Skin epidermis (tissue), 12 donors: ENCODE measurements at regions not wholly inside any gene's neighbourhood (a gene's known extent, or its start where the extent isn't known, plus 50 kb on each side); places are given as distances from the start of the nearest gene placed in this dataset.

Experiments used
- H3K27ac ChIP-seq, 21 experiments: fragments of 200-600 bp; sonication (generic) in 11 of 21; one replicate each; pipeline ENCODE4 v1.5.0; 2020; ENCODE audit warnings: mild to moderate bottlenecking in 3 of 21, inconsistent platforms in 2 of 21, moderate library complexity in 2 of 21
- H3K4me3 ChIP-seq, 7 experiments: fragments of 200-600 bp; sonication (generic) in 2 of 7; one replicate each; pipeline ENCODE4 v1.5.0; 2020; ENCODE audit warnings: inconsistent platforms in 2 of 7, mild to moderate bottlenecking in 2 of 7, moderate library complexity in 1 of 7

DNA sequence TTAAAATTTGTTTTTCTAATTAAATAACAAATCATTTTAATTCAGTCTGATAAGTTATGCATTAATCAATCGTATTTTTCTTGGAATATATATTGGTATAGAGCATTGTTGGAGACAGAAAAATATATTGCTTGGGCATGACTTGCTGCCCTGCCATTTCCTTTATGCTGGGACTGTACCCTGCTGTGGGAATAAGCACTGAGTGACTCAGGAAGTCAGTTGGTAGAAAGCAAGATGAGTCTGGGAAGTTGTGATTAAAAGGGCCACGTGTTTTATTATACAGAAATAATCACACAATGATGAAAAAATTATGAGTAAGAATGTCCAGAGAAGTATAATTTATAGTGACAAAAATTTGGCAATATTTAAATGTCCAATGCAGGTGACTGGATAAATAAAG lies 139.5 kb downstream of the KIF18A start:
- H3K4me3 ChIP-seq: no peak overlapping the region
- no peak overlapping the region for H3K27ac ChIP-seq

DNA sequence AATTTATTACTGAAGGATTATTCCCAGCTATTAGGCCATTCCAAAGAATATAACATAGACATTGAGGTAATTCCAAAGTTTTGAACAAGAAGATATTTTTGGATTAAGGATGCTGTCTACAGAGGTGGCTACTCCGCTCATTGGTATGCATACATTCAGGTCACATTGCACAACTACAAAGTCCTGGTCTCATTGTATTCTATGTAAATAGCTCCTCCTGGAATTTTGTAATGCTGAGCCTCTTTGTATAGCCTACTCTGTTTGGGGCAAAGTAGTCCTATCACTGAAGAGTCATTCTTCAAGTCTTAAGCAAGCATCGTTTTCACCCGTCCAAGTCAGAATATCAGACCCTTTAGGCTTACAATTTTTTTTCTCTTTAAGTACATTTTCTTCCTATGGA lies 142.4 kb downstream of the KIF18A start:
- no peak overlapping the region for H3K27ac ChIP-seq
- no peak overlapping the region for H3K4me3 ChIP-seq

DNA sequence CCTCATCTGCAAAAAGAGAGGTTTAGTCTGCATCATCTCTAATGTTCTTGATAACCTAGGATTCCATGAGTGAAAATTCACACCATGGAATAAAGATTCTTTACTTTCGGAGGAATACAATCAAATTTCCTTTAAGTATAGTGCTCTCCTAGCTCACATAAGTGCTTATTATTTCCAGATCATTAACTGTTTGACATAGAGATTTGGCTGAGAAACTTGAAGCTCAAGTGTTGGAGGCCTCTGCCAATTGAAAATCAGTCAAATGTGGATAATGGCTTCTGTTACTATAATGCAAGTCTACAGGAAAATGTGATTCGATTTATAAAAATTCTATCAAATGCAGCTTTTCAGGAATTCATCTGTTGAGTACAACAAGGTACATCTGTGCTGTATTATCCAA lies 144.6 kb downstream of the KIF18A start:
- Histone ChIP-seq H3K27ac (no peak overlapping the region), H3K4me3 (no peak overlapping the region)

DNA sequence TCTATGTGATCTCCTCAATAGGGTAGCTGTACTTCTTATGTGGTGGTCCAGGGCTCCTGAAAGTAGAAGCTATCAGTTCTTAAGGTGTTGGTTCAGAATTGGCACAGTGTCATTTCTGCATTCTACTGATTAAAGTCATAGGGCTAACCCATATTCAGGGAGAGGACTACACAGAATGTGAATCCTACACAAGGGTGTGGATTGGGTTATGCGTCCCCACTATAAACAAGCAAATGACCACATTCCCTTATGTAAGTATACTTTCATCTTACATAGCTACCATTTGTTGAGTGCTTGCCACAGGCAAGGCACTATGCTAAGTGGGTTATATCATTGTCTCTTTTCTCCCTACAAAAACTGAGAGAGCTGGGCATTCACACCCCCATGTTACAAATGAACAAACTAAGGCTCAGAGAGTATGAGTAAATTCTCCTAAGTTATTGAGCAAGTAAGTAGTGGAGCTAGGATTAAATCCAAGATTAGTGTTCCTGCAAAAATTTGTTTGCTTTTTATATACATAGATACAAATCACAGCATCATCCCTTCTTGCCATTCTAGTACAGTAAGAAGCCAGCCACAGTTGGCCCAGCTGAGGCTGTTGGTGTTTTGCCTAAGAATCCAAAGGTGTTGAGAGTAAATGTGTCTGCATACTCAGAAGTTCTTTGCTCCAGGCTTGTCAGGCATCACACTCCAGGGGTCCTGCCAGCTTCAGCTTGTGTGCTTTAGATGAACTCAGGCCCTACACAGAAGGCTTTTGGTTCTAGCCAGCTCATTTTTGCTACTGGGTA lies 157.8 kb downstream of the KIF18A start:
- Histone ChIP-seq H3K27ac (no peak overlapping the region), H3K4me3 (no peak overlapping the region)

DNA sequence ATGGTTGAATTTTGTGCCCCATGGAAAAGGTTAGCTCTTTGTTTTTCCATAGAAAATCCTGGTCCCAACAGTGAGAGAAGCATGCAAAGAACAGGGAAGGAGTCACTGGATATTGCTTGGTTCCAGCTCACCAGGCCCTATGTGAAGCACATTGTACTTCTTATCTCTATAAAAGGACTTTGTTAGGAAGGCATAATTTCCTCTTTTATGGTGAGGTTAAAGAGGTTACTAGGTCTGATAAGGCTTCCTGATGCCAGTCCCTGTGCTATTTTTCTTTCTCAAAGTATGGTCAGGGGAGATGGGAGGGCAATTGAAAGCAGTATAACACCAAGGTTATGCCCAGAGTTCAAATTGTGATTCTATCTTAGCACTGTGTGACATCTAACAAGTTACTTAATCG lies 162.6 kb downstream of the KIF18A start:
- Histone ChIP-seq H3K27ac (no peak overlapping the region), H3K4me3 (no peak overlapping the region)

DNA sequence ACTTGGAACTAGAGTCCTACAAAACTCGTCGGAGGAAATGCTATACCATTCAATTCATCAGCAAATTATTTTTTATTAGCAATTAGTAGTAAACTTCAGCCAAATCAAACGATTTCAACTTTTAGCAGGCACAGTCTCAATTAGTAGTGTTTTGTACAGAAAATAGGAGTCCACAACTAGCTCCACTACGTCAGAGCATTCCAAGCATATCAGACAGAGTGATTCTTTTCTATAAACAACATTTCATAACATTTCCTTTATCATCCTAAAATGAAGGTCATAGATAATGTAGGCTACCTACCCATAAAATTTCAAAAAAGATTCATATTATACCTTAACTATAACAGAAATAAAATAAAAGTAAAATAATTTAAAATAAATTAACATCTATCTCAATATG lies 169.9 kb downstream of the KIF18A start:
- Histone ChIP-seq H3K27ac (no peak overlapping the region), H3K4me3 (no peak overlapping the region)

DNA sequence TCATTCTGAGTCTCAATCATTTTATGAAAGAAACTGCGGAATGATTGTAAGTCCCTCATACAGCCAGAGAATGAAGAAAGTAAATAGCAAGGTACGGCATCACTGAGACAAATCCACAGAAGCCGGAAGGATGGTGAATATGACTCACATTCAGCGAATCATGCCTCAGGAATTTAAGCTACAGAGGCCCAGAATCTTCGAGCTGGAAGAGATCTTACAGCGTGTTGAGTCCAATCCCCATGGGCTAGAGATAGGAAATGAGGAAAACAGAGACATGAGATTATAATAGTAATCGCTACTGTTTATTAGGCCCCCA lies 173.2 kb downstream of the KIF18A start:
- peak overlapping the region in 2 of 21 experiments; percentile 16 to 22 for H3K27ac ChIP-seq
- H3K4me3 ChIP-seq: no peak overlapping the region

DNA sequence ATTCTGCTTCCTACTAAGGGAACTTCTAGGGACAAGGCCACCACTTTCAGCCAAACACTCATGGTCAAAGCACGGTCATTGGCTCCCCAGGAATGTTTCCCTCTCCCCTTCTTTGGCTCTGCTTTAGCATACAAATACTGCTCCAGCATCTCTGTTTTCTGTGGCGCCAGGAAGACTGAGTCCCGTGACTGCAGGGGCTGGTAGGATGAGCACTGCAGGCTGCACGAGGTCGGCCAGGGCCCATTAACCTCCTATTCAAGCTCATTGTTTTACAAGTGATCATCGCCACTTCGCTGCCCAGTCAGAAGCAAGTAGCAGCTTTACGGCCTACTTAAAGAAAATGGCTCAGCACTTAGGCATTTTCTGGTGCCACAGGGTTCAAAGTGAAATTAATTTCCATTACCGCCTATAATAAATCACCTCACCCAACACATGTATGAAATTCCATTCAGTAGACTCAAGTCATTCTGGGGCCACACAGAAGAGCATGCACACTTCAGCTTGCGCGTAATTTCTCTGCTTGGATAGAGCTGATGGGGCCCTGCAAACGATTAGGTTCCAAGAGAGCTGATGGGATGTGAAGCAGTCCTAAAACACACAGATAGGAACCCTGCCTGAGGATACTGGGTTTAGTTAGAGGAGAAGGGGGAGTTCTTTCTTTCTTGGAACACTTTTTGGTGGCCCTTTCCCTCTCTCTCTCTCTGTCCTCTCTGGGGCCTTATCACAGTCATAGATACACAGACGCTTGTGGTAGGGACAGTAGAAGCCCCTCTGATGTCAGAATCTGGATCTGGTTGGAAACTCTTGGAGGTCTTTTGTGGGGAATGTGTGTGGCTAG lies 173.7 kb downstream of the KIF18A start:
- peak overlapping the region in 2 of 21 experiments; percentile 16 to 22 for H3K27ac ChIP-seq
- no peak overlapping the region for H3K4me3 ChIP-seq

DNA sequence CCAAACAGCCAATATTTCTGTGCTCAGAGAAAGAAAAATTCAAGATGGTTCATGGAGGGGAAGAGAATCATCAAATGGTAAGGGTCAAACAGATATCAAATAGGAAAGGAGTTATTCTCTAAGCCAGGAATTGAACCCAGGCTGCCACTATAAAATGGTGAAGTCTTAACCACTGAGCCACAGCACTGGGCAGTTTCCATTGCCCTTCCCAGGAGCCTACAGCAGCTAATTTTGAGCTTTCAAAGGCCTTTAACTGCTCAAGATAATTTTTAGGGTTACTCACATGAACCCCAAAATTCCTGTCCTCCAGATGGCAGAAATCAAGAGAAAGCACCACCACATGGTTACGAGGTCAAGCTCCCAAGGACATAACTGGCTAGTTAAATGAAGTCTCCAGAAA lies 176.2 kb downstream of the KIF18A start:
- H3K4me3 ChIP-seq: no peak overlapping the region
- H3K27ac ChIP-seq: no peak overlapping the region

DNA sequence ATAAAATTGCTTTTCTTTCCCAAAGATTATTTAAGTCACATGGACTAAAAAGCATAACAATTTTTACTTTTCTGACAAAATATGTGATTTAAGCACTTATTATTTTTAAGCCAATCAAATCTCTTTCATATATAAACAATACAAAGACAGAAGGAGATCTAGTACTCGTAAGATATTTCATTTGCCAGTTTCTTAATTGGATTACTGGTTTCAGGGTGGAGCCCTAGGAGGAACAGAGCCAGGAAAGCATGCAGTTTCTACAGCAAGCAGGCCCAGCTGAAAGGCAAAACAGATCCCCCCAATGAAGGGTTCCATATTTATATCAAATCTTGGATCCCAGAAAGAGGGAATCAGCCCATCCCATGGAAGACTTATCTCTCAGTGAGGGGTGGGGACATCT lies 177.0 kb downstream of the KIF18A start:
- no peak overlapping the region for H3K27ac ChIP-seq

DNA sequence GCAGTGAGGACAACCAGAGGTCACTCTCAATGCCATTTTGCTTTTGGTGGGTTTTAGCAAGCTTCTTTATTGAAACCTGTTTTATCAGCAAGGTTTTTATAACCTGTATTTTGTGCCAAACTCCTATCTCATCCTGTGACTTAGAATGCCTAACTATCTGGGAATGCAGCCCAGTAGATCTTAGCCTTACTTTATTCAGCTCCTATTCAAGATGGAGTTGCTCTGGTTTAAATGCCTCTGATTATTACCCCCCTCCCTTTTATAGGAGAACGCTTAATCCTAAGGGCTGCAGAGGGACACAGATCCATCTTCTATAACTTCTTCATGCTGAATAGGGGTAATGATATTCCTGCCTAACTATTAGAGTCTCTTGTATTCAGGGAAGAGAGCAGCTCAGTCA lies 179.1 kb downstream of the KIF18A start:
- Histone ChIP-seq H3K4me3 (no peak overlapping the region), H3K27ac (no peak overlapping the region)

More for the DNA sequence above, 177.0 kb downstream of the KIF18A start:
- H3K4me3 ChIP-seq: no peak overlapping the region

DNA sequence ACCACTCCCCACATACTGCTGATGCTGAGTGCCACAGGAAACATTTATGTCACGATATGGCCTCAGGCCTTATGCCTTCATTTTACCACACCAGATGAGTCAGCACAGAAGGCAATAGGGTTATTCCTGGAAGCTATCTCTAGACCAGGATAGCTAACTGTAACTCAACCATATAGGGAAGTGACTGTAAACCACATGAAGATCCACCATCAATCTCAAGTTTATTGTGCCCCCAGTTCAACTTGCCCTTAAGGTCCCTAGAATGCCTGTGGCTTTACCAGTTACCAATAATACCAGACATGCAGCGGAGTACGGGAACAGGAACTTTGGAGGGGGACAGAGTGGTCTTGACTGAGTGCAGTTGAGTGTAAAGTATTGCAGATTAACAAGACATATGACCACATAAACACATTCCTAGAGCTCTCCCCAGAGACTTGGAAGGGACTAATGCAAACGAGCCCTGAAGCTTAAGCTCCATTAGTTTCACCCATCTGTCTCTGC lies 180.9 kb downstream of the KIF18A start:
- Histone ChIP-seq H3K4me3 (no peak overlapping the region), H3K27ac (no peak overlapping the region)

DNA sequence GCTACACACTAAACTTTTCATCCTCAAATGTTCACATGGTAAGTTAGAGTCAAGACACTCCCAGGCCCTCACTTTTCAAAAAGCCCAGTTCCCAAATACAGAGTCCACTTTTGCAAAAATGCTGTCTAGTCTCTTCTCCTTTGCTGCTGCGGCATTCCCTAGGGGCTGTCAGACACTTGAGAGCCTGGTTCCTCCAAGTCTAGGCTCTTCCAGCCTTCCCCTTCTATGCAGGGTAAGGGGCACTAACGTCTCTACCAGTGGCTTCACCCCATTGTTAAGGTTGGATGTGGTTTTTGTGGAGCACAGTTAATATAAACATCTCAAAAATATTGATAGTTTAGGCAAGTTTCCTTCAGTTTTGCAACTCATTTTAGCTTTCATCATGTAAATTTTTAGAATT lies 181.5 kb downstream of the KIF18A start:
- Histone ChIP-seq H3K27ac (no peak overlapping the region), H3K4me3 (no peak overlapping the region)

DNA sequence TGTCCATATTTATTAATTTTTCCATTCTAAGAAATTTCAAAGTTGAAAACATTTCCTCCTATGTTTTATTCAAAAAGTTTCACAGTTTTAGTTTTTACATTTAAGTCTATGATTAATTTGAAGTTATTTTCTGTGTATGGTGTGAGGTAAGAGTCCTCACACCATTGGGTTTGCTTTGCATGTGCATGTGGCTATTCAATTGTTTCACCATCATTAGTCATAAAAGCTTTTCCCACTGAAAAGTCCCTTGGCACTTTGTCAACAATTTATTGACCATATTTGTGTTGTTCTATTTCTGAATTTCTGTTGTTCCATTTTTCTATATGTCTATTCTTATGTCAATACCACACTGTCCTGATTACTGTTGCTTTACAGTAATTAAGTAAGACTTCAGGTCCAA lies 186.5 kb downstream of the KIF18A start:
- Histone ChIP-seq H3K27ac (no peak overlapping the region), H3K4me3 (no peak overlapping the region)

DNA sequence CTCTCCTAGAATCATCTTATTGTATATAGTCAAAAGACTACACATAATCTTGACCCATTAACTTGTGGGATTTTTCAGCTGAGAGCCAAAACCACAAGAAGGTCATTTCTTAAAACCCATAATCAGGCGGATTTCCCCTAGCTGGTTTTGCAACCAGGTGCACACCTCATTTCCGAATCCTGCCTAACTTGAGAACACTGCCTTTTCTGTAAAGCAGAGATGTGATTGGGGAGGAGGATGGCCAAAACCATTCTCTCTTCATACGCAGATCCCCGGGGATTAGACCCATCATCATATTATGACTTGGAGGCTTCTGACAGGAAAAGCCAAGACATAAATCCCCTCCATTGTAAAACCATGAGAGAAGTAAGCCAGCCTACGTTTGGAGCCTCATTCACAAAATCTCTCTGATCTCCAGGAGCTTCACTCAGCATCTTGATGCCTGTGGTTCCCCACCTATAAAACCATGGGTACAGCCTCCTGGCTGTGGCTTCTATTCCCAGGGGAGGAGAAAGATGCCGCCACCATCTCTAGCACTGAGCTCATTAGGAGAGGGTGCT lies 191.3 kb downstream of the KIF18A start:
- no peak overlapping the region for H3K27ac ChIP-seq

DNA sequence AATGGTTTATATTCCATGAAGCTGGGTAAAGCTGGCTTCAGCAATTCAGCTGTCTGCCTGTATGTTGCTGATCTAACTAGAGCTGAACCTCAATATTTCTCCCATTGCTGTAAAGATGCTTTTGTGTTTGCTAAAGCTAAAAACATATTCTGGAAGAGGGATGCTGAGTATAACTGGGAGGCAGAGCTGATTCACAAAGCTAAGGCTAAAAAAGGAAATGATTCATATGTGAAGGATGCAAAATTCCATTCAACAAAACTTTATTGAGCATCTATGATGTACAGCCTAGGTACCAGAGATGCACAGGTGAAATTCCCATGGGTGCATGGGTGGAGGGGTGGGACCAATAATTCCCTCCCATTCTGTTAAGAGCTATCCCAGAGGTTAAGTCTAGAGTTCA lies 193.9 kb downstream of the KIF18A start:
- H3K4me3 ChIP-seq: no peak overlapping the region
- H3K27ac ChIP-seq: no peak overlapping the region

More for the DNA sequence above, 191.3 kb downstream of the KIF18A start:
- H3K4me3 ChIP-seq: no peak overlapping the region

DNA sequence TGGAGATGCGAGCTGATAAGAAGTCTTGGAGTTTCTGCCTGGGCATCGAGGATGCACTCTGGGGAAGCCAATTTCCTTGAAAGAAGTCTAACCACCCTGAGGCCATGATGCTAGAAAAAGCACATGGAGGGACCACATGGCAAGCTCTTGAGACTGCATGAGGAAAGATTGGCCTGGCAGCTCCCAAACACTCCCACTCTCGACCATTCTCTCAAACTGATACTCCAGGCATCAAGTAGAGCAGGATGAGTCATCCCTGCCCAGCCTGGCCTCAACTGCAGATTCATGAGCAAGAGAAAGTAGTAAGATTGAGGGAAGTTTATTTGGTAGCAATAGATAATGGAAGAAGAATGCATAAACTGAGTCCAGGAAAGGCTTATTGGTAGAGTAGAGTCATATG lies 194.3 kb downstream of the KIF18A start:
- no peak overlapping the region for H3K4me3 ChIP-seq
- no peak overlapping the region for H3K27ac ChIP-seq

DNA sequence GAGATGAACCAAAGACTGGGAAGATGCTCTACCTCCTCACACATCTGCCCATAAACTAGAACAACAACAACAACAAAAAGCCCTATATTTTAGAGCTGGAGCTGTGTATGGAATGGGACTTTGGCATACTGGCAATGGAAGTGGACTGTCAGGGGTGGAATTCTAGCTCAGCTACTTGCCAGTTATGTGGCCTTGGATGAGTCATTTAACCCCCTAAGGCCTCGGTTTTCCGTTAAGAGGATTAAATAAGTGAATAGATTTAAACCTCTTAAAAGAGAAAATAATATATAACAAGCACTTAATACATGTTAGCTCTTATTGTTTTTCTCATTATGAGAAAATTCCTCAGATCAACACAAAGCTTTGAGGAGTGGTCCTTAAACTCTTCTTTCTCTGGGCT lies 195.0 kb downstream of the KIF18A start:
- Histone ChIP-seq H3K27ac (no peak overlapping the region), H3K4me3 (no peak overlapping the region)

DNA sequence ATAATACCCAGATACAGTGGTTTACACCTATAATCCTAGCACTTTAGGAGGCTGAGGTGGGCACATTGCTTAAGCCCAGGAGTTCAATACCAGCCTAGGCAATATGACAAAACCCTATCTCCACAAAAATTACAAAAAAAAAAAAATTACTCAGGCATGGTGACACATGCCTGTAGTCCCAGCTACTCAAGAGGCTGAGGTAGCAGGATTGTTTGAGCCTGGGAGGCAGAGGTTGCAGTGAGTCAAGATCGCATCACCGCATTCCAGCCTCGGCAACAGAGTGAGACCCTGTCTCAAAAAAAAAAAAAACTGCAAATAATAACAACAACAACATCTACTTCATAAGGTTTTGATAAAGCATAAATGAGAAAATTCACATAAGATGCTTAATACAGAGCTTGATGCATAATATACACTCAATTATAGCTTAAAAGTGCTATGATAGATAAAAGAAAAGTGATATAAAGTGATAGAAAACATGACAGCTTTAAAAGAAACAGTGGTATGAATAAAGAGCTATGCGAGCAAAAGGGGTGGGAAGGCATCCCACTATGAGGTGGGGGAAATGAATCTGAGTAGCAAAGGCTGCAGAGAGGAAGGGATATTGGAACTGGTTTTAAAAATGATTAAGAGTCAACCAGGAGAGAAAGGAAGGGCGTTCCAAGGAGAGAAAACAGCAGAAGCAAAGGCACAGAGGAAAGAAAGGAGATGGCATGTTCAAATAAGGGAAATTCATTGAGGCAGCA lies 197.6 kb downstream of the KIF18A start:
- no peak overlapping the region for H3K4me3 ChIP-seq
- no peak overlapping the region for H3K27ac ChIP-seq

DNA sequence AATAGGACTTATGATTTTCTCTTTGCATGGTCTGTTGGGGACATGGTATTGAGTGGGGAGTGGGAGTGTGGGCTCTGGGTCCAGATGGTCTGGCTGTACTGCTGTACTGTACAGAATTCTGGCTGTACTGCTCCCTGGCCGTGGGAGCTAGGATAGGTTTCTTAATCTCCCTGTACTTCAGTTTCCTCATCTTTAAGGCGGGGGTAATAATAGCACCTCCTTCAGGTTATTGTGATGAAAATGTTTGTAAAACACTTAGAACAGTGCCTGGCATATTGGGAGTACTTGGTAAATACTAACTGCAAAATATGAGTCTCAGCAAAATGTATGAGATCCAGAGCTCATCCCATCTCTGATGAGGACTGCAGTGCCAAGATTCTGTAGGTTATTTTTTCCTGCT lies 198.6 kb downstream of the KIF18A start:
- H3K4me3 ChIP-seq: no peak overlapping the region
- H3K27ac ChIP-seq: no peak overlapping the region
